ENCODE measurements at regions not wholly inside any gene's neighbourhood (a gene's known extent, or its start where the extent isn't known, plus 50 kb on each side); places are given as distances from the start of the nearest gene placed in this dataset.

DNA sequence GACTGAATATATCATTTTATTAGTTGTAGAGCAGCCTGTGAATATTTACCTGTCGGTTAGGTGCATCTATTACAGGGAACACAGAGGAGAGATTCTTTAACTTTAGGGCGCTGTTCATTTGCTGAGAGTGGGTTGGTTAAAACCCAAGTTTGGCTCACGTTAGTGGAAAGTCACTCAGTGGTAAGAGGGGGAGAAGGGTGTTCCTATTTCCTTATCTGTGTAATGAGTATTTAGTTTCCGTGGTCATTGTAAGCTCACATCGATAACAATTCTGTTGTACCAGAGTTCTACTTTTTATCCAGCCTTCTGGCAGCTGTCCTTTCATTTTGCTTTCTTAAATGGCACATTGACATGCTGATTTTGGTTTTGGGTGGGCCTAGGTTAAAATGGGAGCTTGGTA lies 773.2 kb upstream of the ADAMTS5 start:
- TF ChIP-seq ELF4 (CRISPR knock-in tag; IDR thresholded peaks at IDR 0.05) (no peak), TEAD1 (CRISPR knock-in tag; IDR thresholded peaks at IDR 0.05) (no peak), MEIS2 (IDR thresholded peaks at IDR 0.05; ENCODE audit: partially characterized antibody) (no peak), GATA2 (CRISPR knock-in tag; IDR thresholded peaks at IDR 0.05) (no peak), NFYB (IDR thresholded peaks at IDR 0.05; ENCODE audit: extremely low read depth, insufficient read length) (no peak), HDAC6 (IDR thresholded peaks at IDR 0.05; ENCODE audit: low read depth, low read length) (no peak), NFRKB (IDR thresholded peaks at IDR 0.05; ENCODE audit: low read depth) (no peak), CHCHD3 (CRISPR knock-in tag; IDR thresholded peaks at IDR 0.05) (no peak)
- TF ChIP-seq, protein P1, sequence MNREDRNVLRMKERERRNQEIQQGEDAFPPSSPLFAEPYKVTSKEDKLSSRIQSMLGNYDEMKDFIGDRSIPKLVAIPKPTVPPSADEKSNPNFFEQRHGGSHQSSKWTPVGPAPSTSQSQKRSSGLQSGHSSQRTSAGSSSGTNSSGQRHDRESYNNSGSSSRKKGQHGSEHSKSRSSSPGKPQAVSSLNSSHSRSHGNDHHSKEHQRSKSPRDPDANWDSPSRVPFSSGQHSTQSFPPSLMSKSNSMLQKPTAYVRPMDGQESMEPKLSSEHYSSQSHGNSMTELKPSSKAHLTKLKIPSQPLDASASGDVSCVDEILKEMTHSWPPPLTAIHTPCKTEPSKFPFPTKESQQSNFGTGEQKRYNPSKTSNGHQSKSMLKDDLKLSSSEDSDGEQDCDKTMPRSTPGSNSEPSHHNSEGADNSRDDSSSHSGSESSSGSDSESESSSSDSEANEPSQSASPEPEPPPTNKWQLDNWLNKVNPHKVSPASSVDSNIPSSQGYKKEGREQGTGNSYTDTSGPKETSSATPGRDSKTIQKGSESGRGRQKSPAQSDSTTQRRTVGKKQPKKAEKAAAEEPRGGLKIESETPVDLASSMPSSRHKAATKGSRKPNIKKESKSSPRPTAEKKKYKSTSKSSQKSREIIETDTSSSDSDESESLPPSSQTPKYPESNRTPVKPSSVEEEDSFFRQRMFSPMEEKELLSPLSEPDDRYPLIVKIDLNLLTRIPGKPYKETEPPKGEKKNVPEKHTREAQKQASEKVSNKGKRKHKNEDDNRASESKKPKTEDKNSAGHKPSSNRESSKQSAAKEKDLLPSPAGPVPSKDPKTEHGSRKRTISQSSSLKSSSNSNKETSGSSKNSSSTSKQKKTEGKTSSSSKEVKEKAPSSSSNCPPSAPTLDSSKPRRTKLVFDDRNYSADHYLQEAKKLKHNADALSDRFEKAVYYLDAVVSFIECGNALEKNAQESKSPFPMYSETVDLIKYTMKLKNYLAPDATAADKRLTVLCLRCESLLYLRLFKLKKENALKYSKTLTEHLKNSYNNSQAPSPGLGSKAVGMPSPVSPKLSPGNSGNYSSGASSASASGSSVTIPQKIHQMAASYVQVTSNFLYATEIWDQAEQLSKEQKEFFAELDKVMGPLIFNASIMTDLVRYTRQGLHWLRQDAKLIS (CRISPR knock-in tag; IDR thresholded peaks at IDR 0.05) = no peak
- TF ChIP-seq, protein P2, sequence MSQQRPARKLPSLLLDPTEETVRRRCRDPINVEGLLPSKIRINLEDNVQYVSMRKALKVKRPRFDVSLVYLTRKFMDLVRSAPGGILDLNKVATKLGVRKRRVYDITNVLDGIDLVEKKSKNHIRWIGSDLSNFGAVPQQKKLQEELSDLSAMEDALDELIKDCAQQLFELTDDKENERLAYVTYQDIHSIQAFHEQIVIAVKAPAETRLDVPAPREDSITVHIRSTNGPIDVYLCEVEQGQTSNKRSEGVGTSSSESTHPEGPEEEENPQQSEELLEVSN (IDR thresholded peaks at IDR 0.05; ENCODE audit: borderline replicate concordance in 1 of 2, extremely low read depth in 1 of 2, insufficient read depth in 1 of 2, insufficient read length in 1 of 2, low read depth in 1 of 2, low read length in 1 of 2, poor library complexity in 1 of 2, severe bottlenecking in 1 of 2) = no peak
